ENCODE measurements at regions not wholly inside any gene's neighbourhood (a gene's known extent, or its start where the extent isn't known, plus 50 kb on each side); places are given as distances from the start of the nearest gene placed in this dataset.

GRCh38 chr15:93428807-93429351 lies 339.9 kb upstream of the RGMA start:
- no peak for FAIRE-seq
- no peaks in the 10 kb centered on the region for H3K9me3 ChIP-seq
- H3K27ac ChIP-seq, result no peak overlapping the region
- ATAC-seq, result no peak
- no peaks in the 10 kb centered on the region for H3K36me3 ChIP-seq
- 80 to 91% methylated on average over 2 of the region's 2 CpGs for WGBS, 2 donors
- intact Hi-C loops (cut with DNase I), result no loop called here
- no peak for DNase-seq
- no peak overlapping the region for H3K4me3 ChIP-seq
- no peaks in the 10 kb centered on the region for H3K27me3 ChIP-seq
- TF ChIP-seq, protein P1, sequence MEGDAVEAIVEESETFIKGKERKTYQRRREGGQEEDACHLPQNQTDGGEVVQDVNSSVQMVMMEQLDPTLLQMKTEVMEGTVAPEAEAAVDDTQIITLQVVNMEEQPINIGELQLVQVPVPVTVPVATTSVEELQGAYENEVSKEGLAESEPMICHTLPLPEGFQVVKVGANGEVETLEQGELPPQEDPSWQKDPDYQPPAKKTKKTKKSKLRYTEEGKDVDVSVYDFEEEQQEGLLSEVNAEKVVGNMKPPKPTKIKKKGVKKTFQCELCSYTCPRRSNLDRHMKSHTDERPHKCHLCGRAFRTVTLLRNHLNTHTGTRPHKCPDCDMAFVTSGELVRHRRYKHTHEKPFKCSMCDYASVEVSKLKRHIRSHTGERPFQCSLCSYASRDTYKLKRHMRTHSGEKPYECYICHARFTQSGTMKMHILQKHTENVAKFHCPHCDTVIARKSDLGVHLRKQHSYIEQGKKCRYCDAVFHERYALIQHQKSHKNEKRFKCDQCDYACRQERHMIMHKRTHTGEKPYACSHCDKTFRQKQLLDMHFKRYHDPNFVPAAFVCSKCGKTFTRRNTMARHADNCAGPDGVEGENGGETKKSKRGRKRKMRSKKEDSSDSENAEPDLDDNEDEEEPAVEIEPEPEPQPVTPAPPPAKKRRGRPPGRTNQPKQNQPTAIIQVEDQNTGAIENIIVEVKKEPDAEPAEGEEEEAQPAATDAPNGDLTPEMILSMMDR (IDR thresholded peaks at IDR 0.05), result no peak
- H3K4me1 ChIP-seq, result no peaks in the 10 kb centered on the region

- no peak for FAIRE-seq
- intact Hi-C loops (cut with DNase I), result no loop called here
- no peak for ATAC-seq
Observed at GRCh38 chr15:93428150-93428549, 339.1 kb upstream of the RGMA start.

DNA sequence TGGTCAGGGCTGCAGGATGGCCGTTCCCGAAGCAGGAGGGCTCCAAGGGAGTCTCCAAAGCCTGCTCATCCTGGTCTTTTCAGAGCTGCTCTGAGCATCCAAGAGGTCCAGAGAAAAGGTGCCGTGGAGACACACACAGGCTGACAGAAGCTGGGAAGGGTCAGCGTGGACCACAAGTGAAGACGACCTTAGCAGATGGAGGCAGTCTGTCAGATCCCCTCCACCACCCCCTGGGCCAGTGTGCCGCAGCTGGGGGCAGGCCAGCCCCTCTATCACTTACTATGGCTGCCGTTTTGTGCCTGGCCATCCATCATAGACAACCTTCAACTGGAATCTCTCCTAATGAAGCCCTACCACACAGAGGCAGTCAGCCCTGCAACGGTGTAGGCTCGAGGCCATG lies 335.1 kb upstream of the RGMA start:
- DNase-seq, result no peak
- no peak overlapping the region for H3K4me3 ChIP-seq
- no peaks in the 10 kb centered on the region for H3K4me1 ChIP-seq
- no peaks in the 10 kb centered on the region for H3K36me3 ChIP-seq
- intact Hi-C loops (cut with DNase I), result no loop called here
- FAIRE-seq, result no peak
- TF ChIP-seq, protein P1 (IDR thresholded peaks at IDR 0.05), result no peak
- H3K27me3 ChIP-seq, result no peaks in the 10 kb centered on the region
- ATAC-seq, result no peak
- 91 to 94% methylated on average over 9 of the region's 9 CpGs for WGBS, 2 donors
- no peak overlapping the region for H3K27ac ChIP-seq
- no peaks in the 10 kb centered on the region for H3K9me3 ChIP-seq

More at GRCh38 chr15:93428150-93428549, 339.1 kb upstream of the RGMA start:
- no peaks in the 10 kb centered on the region for H3K27me3 ChIP-seq
- no peaks in the 10 kb centered on the region for H3K9me3 ChIP-seq
- TF ChIP-seq, protein P1 (IDR thresholded peaks at IDR 0.05), result no peak
- H3K36me3 ChIP-seq, result no peaks in the 10 kb centered on the region
- H3K4me1 ChIP-seq, result no peaks in the 10 kb centered on the region
- H3K27ac ChIP-seq, result no peak overlapping the region
- DNase-seq, result no peak
- WGBS, 2 donors, result 75 to 86% methylated on average over 3 of the region's 3 CpGs
- H3K4me3 ChIP-seq, result no peak overlapping the region

DNA sequence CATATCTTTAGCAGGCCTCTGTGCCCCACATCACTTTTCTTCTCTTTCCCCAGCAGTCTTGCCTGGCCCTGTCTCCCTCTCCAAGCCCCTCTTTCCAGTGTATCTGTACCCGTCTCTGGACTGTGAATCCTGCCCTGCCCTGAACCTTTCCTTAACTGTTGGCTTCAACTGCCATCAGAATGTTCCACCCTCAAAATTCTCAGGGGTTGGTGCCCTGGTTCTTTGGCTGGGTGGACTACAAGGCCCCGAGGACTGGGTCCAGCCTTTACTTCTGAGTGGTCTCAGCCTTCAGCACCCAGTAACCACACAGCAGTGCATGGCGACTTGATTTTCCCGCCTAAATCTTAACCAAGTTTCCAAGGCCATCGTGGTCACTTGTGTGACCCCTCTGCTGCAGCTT lies 333.5 kb upstream of the RGMA start:
- Histone ChIP-seq H3K4me1 (no peaks in the 10 kb centered on the region), H3K9me3 (no peaks in the 10 kb centered on the region), H3K4me3 (no peak overlapping the region), H3K36me3 (no peaks in the 10 kb centered on the region), H3K27ac (no peak overlapping the region), H3K27me3 (no peaks in the 10 kb centered on the region)
- DNase-seq (no peak), ATAC-seq (no peak), FAIRE-seq (no peak)
- TF ChIP-seq, protein P1 (IDR thresholded peaks at IDR 0.05), result no peak
- WGBS, 2 donors, result 95 to 99% methylated on average over 5 of the region's 5 CpGs
- intact Hi-C loops (cut with DNase I), result no loop called here

DNA sequence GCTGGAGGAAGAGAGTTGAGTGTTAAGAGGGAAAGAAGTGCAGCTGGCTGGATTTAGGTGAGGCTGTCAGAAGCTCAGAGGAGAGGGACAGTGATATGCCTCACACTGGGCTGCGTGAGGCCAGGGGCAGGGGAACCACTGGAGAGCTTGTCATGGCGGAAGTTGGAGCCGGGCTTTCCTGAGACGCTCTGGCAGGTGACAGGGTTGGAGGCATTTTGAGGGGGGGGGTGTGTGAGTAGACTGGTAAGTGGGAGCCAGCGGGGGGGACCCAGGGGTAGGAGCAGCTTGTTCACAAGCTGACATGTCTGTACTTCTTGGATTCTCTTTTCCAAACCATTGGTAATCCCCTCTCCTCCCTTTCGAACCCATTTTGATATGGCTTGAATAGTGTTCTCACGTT lies 331.5 kb upstream of the RGMA start:
- FAIRE-seq (no peak), ATAC-seq (no peak), DNase-seq (no peak)
- 88 to 89% methylated on average over 7 of the region's 7 CpGs for WGBS, 2 donors
- Histone ChIP-seq H3K4me1 (no peaks in the 10 kb centered on the region), H3K36me3 (no peaks in the 10 kb centered on the region), H3K27me3 (no peaks in the 10 kb centered on the region), H3K9me3 (no peaks in the 10 kb centered on the region), H3K27ac (no peak overlapping the region), H3K4me3 (no peak overlapping the region)
- intact Hi-C loops (cut with DNase I), result no loop called here
- TF ChIP-seq, protein P1 (IDR thresholded peaks at IDR 0.05), result no peak
